Activated naive CD8-positive, alpha-beta T cell treated with anti-CD3 and anti-CD28 coated beads, Interleukin-2, amount 50 U/mL, for 24 hours (primary cell): ENCODE measurements at regions not wholly inside any gene's neighbourhood (a gene's known extent, or its start where the extent isn't known, plus 50 kb on each side); places are given as distances from the start of the nearest gene placed in this dataset.
A peak's percentile ranks its signal among the peaks of the same experiment; 100 is the strongest.
"Not testable (repeated sequence)": the region's sequence is repeated elsewhere in the genome, so short reads cannot be mapped to it uniquely, and the experiment has no call there.

Experiments
- ATAC-seq: fragments of 150-1000 bp; cut with Tn5 transposase; one replicate; pipeline ENCODE4 v1.10.0; 2021
- DNase-seq: peaks from one replicate; pipeline ENCODE4 v3.0.0; 2021
- H3K27ac Mint-ChIP-seq: one replicate; pipeline ENCODE4 v1.8.0; 2021; ENCODE audit warnings: mild to moderate bottlenecking, mixed read lengths
- H3K27me3 Mint-ChIP-seq: one replicate; pipeline ENCODE4 v1.8.0; 2021; ENCODE audit warnings: mixed read lengths
- H3K36me3 Mint-ChIP-seq: one replicate; pipeline ENCODE4 v1.8.0; 2021; ENCODE audit warnings: low read depth, mixed read lengths
- H3K4me1 Mint-ChIP-seq: one replicate; pipeline ENCODE4 v1.8.0; 2021; ENCODE audit warnings: mixed read lengths
- H3K4me3 Mint-ChIP-seq: one replicate; pipeline ENCODE4 v1.8.0; 2021; ENCODE audit warnings: mild to moderate bottlenecking, moderate library complexity, mixed read lengths
- H3K9me3 Mint-ChIP-seq: one replicate; pipeline ENCODE4 v1.8.0; 2021; ENCODE audit warnings: mixed read lengths

DNA sequence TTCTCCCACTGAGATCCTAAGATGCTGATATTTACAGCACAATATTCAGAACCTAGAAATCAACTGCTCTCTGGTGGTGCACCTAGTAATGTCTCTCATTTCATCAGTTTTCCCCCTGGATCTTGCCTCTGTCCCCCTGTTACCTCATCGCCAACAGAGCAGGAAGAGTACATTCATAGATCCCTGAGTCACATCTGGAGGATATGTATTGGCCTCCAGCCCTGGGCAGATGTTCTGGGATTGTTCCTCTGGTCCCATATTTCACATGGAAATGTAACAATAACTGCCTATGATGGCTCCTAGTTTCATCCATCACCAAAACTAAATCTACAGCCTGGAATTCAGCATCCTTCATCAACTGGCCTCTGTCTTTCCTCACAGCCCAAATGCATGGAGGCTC is 278.8 kb upstream of the SLC14A2 start:
- no peaks in the 10 kb centered on the region for H3K9me3 Mint-ChIP-seq

DNA sequence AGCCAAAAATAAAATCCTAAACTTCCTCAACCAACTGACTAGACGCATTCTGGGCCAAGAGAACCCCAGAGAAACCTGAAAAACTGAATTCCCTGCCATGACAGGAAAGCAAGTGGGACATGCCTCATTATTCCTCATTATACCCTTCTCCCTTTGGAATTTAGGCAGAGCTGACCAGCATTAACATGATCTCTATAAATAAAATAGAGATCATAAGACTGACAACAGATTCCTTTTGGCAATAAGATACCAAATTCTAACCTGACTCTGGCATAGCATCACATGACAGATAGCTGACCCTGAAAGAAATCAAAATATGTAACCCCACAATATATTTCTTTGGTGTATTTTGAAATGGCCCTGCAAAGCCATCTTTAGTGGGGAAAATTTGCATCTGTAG is 277.8 kb upstream of the SLC14A2 start:
- H3K4me3 Mint-ChIP-seq = no peak overlapping the region
- ATAC-seq = no peak
- H3K27me3 Mint-ChIP-seq = peaks cover 4% of the 10 kb centered on the region
- no peaks in the 10 kb centered on the region for H3K36me3 Mint-ChIP-seq
- no peaks in the 10 kb centered on the region for H3K4me1 Mint-ChIP-seq
- no peak overlapping the region for H3K27ac Mint-ChIP-seq
- no peaks in the 10 kb centered on the region for H3K9me3 Mint-ChIP-seq
- no peak for DNase-seq

More for the DNA sequence above, 278.8 kb upstream of the SLC14A2 start:
- Mint-ChIP-seq H3K27ac (no peak overlapping the region), H3K27me3 (peaks cover 4% of the 10 kb centered on the region), H3K36me3 (no peaks in the 10 kb centered on the region), H3K4me3 (no peak overlapping the region), H3K4me1 (no peaks in the 10 kb centered on the region)
- DNase-seq (no peak), ATAC-seq (no peak)

DNA sequence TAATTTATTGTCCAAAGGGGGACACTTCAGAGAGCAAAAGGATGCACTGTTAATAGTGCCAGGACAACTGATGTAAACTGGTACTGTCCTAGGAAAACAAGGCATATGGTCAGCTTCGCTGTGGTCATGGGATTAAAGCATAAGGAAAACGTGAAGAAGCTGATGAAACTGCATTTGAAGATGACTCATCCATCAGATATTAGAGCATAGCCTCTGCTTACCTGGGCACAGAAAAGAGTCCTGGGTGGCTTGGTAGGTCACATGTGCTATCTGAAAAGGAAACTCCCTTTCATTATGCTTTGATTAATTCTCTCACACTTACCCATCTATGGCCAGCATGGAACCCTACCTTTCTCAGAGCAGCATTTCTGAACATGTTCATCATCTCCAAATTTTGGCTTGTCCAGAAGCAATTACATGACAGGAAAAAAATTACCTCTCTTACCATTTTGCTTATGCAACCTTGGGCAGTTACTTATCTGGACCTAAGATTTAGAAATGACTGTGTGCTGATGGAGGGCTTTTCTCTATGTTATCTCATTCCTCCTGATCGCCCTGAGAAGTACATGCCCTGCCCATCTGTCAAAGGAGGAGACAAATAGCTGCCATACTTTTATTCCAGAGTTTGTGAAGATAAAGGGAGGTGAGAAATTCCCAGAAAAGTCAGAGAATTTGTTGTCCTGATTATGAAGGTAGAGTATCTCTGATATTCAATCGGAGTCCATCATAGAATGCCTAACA is 275.3 kb upstream of the SLC14A2 start:
- H3K9me3 Mint-ChIP-seq = no peaks in the 10 kb centered on the region
- no peaks in the 10 kb centered on the region for H3K36me3 Mint-ChIP-seq
- DNase-seq (no peak), ATAC-seq (no peak)
- no peaks in the 10 kb centered on the region for H3K4me1 Mint-ChIP-seq
- H3K4me3 Mint-ChIP-seq = no peak overlapping the region
- H3K27ac Mint-ChIP-seq = no peak overlapping the region
- peaks cover 4% of the 10 kb centered on the region for H3K27me3 Mint-ChIP-seq

DNA sequence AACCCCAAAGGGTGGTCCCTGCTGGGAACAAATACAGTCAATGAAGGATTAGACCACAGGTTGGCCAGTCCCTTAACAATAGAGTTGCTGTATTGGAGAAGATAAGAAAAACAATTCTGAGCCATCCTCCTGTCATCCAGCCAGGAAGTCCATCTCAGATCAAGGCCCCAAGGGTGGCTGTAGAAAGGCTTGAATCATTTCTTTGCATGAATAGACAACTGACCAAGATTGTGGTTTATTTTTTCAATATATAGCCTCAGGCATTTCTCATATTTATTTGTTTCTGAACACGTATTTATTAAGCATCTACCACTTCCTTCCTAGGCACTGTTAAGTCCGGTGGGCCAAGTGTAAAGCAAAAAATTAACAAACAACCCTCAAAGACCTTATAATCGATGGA is 274.4 kb upstream of the SLC14A2 start:
- Mint-ChIP-seq H3K36me3 (no peaks in the 10 kb centered on the region), H3K27me3 (peaks cover 4% of the 10 kb centered on the region), H3K27ac (no peak overlapping the region), H3K9me3 (no peaks in the 10 kb centered on the region), H3K4me1 (no peaks in the 10 kb centered on the region), H3K4me3 (no peak overlapping the region)
- DNase-seq (no peak), ATAC-seq (no peak)

DNA sequence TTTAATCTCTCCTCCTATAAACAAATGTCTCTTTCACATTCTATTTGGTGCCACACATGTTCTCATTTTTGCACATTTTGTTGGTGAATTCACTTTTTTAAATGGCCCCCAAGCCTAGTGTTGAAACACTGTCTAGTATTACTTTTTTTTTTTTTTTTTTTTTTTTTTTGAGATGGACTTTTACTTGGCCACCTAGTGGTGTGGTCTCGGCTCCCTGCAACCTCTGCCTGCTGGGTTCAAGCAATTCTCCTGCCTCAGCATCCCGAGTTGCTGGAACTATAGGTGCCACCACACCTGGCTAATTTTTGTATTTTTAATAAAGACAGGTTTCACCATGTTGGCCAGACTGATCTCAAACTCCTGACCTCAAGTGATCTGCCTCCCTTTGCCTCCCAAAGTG is 273.8 kb upstream of the SLC14A2 start:
- ATAC-seq (no peak), DNase-seq (no peak)
- Mint-ChIP-seq H3K4me3 (no peak overlapping the region), H3K27ac (no peak overlapping the region), H3K4me1 (no peaks in the 10 kb centered on the region), H3K36me3 (no peaks in the 10 kb centered on the region), H3K9me3 (no peaks in the 10 kb centered on the region), H3K27me3 (peaks cover 2% of the 10 kb centered on the region)

DNA sequence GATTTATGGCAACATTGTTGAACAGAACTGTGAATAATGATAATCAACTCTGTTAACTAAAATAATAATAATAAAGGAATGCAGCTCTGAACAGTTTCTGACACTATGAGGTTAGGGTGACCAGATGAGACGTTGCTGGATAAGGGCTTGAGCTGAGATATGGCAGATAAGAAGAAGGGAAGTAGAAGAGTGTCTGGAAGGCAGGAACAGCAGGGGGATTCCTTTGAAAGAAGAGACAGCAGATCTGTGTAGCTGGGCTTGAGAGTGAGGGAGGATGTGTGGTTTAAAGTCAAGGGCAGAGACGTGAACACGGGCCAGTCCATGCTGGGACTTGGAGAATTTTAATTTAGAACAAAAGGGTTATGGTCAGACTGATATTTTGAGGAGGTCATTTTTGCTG is 273.1 kb upstream of the SLC14A2 start:
- H3K9me3 Mint-ChIP-seq = no peaks in the 10 kb centered on the region
- no peak overlapping the region for H3K4me3 Mint-ChIP-seq
- H3K27me3 Mint-ChIP-seq = no peaks in the 10 kb centered on the region
- H3K36me3 Mint-ChIP-seq = no peaks in the 10 kb centered on the region
- DNase-seq (no peak), ATAC-seq (no peak)
- no peaks in the 10 kb centered on the region for H3K4me1 Mint-ChIP-seq
- no peak overlapping the region for H3K27ac Mint-ChIP-seq

DNA sequence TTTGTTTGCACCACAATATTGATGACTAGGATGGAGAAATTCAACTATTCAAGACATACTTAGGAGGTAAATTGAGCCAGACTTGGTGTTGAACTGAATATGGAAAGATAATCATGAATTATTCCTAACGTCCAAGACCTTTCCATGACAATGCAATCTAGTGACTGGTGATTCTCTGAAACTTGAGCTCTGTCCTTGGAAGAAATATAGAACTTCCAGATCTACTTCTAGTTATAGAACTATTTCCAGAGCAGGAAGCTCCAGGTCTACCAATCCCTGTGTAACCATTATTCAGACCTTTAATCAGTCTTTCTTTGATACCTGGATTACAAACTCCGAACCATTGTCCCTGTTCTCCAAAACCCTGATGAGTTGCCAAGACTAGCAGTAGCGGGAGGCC is 272.6 kb upstream of the SLC14A2 start:
- no peaks in the 10 kb centered on the region for H3K4me1 Mint-ChIP-seq
- H3K27ac Mint-ChIP-seq = no peak overlapping the region
- H3K9me3 Mint-ChIP-seq = no peaks in the 10 kb centered on the region
- DNase-seq (no peak), ATAC-seq (no peak)
- H3K4me3 Mint-ChIP-seq = no peak overlapping the region
- H3K36me3 Mint-ChIP-seq = no peaks in the 10 kb centered on the region
- no peaks in the 10 kb centered on the region for H3K27me3 Mint-ChIP-seq

DNA sequence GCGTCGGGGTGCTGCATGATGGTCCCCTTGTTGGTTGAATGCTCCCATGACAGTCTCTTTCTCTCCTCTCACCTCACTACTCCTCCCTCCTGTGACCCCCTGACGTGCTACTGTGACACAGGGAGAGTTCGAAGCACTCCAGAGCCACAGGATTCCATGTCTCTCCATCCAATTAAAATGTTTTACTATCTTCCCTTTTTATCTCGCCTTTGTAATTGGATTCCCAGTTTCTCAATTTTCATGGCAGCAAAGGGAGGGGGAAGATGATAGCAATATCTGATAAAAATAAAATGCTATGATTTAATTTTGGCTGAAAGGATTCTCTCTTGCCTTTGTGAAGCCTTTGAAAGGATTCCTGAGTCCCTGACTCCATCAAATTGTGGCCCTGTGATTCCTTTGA is 271.9 kb upstream of the SLC14A2 start:
- Mint-ChIP-seq H3K4me3 (no peak overlapping the region), H3K4me1 (no peaks in the 10 kb centered on the region), H3K27me3 (no peaks in the 10 kb centered on the region), H3K27ac (no peak overlapping the region), H3K9me3 (no peaks in the 10 kb centered on the region), H3K36me3 (no peaks in the 10 kb centered on the region)
- no peak for ATAC-seq
- DNase-seq = no peak

DNA sequence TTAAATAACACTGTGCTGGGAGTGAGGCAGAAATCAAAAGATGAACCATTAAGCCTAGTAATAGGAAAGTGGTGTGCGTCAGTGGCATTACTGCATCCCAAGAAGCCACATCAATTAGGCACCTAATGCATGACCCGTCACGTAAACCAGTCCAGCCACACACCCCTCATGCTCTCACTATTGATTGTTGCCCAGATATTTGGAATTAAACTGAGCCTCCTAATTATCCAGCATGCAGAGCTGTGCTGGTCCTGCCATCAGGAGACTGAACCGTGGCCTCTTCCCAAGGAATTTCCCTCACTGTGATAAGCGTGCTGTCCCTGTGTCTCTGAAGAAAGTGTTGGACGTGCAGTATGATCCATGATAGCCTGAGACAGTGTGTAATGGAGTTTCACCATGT is 270.6 kb upstream of the SLC14A2 start:
- not testable (repeated sequence) for H3K9me3 Mint-ChIP-seq, DNase-seq, H3K36me3 Mint-ChIP-seq, H3K4me1 Mint-ChIP-seq, H3K27me3 Mint-ChIP-seq, H3K27ac Mint-ChIP-seq, H3K4me3 Mint-ChIP-seq, ATAC-seq

DNA sequence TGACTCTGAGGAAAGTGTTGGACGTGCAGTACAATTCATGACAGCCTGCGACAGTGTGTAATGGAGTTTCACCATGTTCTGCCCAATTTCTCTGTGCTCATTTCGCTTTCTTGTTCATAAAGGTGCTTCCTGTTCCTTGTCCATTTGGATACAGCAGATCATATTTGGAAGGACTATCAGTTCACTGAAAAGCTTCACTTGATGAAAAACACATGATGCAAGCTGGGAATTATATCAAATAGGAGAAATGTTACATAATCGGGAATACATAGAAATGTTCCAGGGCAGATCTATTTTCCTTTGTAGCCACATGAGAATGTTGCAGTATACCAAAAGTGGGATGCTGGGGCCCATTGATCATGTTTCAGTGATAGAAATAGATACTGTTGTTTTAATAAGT is 266.3 kb upstream of the SLC14A2 start:
- no peak overlapping the region for H3K27ac Mint-ChIP-seq
- H3K9me3 Mint-ChIP-seq = no peaks in the 10 kb centered on the region
- no peaks in the 10 kb centered on the region for H3K4me1 Mint-ChIP-seq
- H3K27me3 Mint-ChIP-seq = peaks cover 2% of the 10 kb centered on the region
- no peak overlapping the region for H3K4me3 Mint-ChIP-seq
- DNase-seq (no peak), ATAC-seq (no peak)
- H3K36me3 Mint-ChIP-seq = no peaks in the 10 kb centered on the region

DNA sequence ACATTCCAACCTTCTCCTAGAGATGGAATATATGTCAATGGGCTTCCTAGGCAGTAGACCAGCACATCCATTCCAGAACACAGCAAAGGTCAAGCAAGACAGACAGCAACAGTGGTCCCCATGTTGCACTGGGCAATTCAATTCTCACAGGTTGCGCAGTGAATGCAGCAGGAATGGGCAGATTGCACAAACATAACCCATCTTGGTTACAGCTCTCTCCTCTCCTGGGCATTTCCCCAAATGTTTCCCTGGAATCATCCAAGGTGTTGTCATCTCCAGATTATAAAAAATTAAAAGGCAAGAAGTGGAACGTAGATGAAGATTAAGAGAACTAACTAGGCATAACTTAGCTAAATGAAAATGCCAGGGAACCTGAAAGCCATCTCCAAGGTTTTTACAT is 265.8 kb upstream of the SLC14A2 start:
- DNase-seq (no peak), ATAC-seq (no peak)
- no peaks in the 10 kb centered on the region for H3K4me1 Mint-ChIP-seq
- peaks cover 2% of the 10 kb centered on the region for H3K27me3 Mint-ChIP-seq
- no peak overlapping the region for H3K27ac Mint-ChIP-seq
- H3K4me3 Mint-ChIP-seq = no peak overlapping the region
- no peaks in the 10 kb centered on the region for H3K36me3 Mint-ChIP-seq
- no peaks in the 10 kb centered on the region for H3K9me3 Mint-ChIP-seq

DNA sequence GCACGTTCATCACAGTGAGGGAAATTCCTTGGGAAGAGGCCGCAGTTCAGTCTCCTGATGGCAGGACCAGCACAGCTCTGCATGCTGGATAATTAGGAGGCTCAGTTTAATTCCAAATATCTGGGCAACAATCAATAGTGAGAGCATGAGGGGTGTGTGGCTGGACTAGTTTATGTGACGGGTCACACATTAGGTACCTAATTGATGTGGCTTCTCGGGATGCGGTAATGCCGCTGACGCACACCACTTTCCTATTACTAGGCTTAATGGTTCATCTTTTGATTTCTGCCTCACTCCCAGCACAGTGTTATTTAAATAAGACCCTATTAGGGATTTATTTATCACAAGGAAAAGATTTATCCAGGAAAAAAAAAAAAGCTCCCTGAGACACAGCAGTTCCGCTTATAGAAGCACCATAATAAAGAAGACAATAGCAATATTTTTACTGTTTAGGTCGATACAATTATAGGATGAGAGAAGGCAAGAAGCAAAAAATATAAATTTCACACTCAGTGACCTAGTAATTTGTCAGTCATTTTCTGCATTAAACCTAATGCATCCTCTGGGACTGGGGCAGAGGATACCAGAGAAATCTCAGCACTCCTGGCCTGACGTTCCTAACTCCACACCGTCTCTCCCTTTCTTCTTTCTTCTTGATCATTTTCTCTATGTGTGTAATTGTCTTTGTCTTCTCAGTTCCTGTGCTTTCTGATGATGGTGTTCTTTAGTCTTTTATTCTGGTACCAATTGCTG is 264.7 kb upstream of the SLC14A2 start:
- Mint-ChIP-seq H3K4me3 (no peak overlapping the region), H3K27ac (no peak overlapping the region), H3K4me1 (no peaks in the 10 kb centered on the region), H3K36me3 (no peaks in the 10 kb centered on the region), H3K27me3 (peaks cover 2% of the 10 kb centered on the region), H3K9me3 (no peaks in the 10 kb centered on the region)
- ATAC-seq (no peak), DNase-seq (no peak)

DNA sequence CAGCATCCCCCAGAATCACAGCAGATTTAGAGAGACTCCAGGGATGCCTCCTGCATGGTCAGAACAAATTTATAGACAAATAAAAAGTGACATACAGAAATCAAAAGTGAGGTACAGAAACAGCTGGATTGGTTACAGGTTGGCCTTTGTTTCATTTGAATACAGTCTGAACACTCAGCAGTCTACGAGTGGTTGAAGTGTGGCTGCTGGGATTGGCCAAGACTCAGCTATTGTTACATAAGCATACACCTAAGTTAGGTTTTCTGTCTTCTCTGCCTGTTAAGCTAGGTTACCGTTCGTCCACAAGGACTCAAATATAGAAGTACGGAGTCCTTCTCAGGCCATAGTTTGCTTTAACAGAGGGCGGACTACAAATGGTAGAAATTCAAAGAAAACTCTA is 262.4 kb upstream of the SLC14A2 start:
- no peaks in the 10 kb centered on the region for H3K9me3 Mint-ChIP-seq
- H3K27ac Mint-ChIP-seq = no peak overlapping the region
- DNase-seq = no peak
- no peak overlapping the region for H3K4me3 Mint-ChIP-seq
- no peak for ATAC-seq
- H3K27me3 Mint-ChIP-seq = peaks cover 2% of the 10 kb centered on the region
- H3K36me3 Mint-ChIP-seq = no peaks in the 10 kb centered on the region
- H3K4me1 Mint-ChIP-seq = no peaks in the 10 kb centered on the region

DNA sequence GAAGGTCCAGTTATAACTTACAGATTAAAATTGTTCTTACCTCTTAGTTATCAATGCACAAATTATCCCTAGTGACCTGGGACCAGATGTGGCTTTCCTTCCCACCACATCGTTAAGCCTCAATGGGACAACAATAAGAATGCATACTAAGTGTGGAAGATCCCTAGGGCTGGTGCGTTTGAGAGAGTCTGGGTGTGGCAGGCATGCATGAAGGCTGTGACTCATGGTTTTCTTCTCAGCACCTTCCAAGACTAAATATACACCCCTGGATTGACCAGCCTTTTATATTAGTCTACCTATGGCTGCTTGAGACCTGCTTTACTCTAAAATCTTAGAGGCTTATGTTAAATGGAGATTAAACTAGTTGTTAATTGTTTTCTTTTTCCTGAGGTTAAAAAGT is 261.7 kb upstream of the SLC14A2 start:
- Mint-ChIP-seq H3K4me3 (no peak overlapping the region), H3K36me3 (no peaks in the 10 kb centered on the region), H3K9me3 (no peaks in the 10 kb centered on the region), H3K27me3 (peaks cover 2% of the 10 kb centered on the region), H3K4me1 (no peaks in the 10 kb centered on the region), H3K27ac (no peak overlapping the region)
- DNase-seq (no peak), ATAC-seq (no peak)

DNA sequence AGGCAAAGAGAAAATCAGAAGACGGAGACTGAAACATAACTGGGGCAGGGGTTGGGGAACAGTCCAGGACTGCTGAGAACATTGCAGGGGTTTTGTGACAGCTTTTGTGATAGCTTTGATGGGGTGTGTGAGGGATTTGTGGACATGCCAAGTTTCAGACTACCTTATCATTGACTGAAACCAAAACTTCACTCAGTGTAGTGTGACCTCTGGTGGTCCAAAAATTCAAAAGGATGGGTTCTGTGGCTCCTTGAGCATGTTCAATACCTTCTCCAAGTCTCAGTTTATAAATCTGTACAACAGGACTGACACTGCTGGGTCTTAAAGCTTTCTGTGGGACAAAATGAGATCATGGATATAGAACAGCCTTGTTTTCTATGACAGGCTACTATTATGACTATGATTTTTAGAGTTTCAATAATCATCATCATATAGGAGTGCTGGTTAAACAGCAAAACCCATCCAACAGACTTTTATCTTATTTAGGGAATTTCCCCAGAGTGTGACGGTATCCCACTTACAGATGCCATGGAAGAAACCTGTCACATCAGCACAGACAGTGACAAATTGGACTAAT is 259.2 kb upstream of the SLC14A2 start:
- Mint-ChIP-seq H3K27me3 (peaks cover 4% of the 10 kb centered on the region), H3K27ac (no peak overlapping the region), H3K4me3 (no peak overlapping the region), H3K9me3 (no peaks in the 10 kb centered on the region), H3K36me3 (no peaks in the 10 kb centered on the region), H3K4me1 (no peaks in the 10 kb centered on the region)
- ATAC-seq = peak; percentile 38
- DNase-seq = no peak
